AG08396 (cell line): ENCODE measurements at regions not wholly inside any gene's neighbourhood (a gene's known extent, or its start where the extent isn't known, plus 50 kb on each side); places are given as distances from the start of the nearest gene placed in this dataset.
"Not testable (repeated sequence)": the region's sequence is repeated elsewhere in the genome, so short reads cannot be mapped to it uniquely, and the experiment has no call there.

Source experiments
- DNase-seq: peaks from one replicate; pipeline ENCODE4 v3.0.0; 2012; ENCODE audit warnings: low spot score, mixed read lengths

GRCh38 chr9:117938896-117939295, 234.7 kb downstream of the TLR4 start:
- DNase-seq, result no peak

- not testable (repeated sequence) for DNase-seq
Observed at GRCh38 chr9:117944750-117945149, 240.5 kb downstream of the TLR4 start.

- DNase-seq, result no peak
Observed at GRCh38 chr9:117945286-117945685, 241.1 kb downstream of the TLR4 start.

- no peak for DNase-seq
Observed at GRCh38 chr9:117951127-117951526, 246.9 kb downstream of the TLR4 start.

GRCh38 chr9:117952581-117952980, 248.4 kb downstream of the TLR4 start:
- no peak for DNase-seq

- DNase-seq, result no peak
Observed at GRCh38 chr9:117957267-117957666, 253.1 kb downstream of the TLR4 start.

GRCh38 chr9:117958726-117959125, 254.5 kb downstream of the TLR4 start:
- no peak for DNase-seq

GRCh38 chr9:117963493-117964090, 259.4 kb downstream of the TLR4 start:
- DNase-seq, result no peak

GRCh38 chr9:117970276-117971050, 266.3 kb downstream of the TLR4 start:
- DNase-seq, result no peak

GRCh38 chr9:117974108-117974507, 269.9 kb downstream of the TLR4 start:
- DNase-seq, result no peak

- no peak for DNase-seq
Observed at GRCh38 chr9:117979914-117980313, 275.7 kb downstream of the TLR4 start.

- no peak for DNase-seq
Observed at GRCh38 chr9:117987945-117988344, 283.7 kb downstream of the TLR4 start.

- no peak for DNase-seq
Observed at GRCh38 chr9:117992006-117992405, 287.8 kb downstream of the TLR4 start.

GRCh38 chr9:118000581-118000980, 296.4 kb downstream of the TLR4 start:
- no peak for DNase-seq

- no peak for DNase-seq
Observed at GRCh38 chr9:118003240-118003639, 299.0 kb downstream of the TLR4 start.

GRCh38 chr9:118008246-118008645, 304.0 kb downstream of the TLR4 start:
- DNase-seq, result no peak

- DNase-seq, result no peak
Observed at GRCh38 chr9:118009614-118010013, 305.4 kb downstream of the TLR4 start.

- no peak for DNase-seq
Observed at GRCh38 chr9:118017607-118018122, 313.5 kb downstream of the TLR4 start.

GRCh38 chr9:118023644-118024043, 319.4 kb downstream of the TLR4 start:
- DNase-seq, result no peak

- no peak for DNase-seq
Observed at GRCh38 chr9:118028225-118028624, 324.0 kb downstream of the TLR4 start.

GRCh38 chr9:118029425-118029824, 325.2 kb downstream of the TLR4 start:
- DNase-seq, result no peak

- DNase-seq, result no peak
Observed at GRCh38 chr9:118034701-118035100, 330.5 kb downstream of the TLR4 start.

- DNase-seq, result no peak
Observed at GRCh38 chr9:118038713-118039112, 334.5 kb downstream of the TLR4 start.

- DNase-seq, result no peak
Observed at GRCh38 chr9:118058227-118058626, 354.0 kb downstream of the TLR4 start.
